WERI-Rb-1 (cell line): ENCODE measurements at regions not wholly inside any gene's neighbourhood (a gene's known extent, or its start where the extent isn't known, plus 50 kb on each side); places are given as distances from the start of the nearest gene placed in this dataset.

Experiments
- DNase-seq: peaks from one replicate; pipeline ENCODE4 v3.0.0-alpha.2; 2020
- H3K27ac ChIP-seq: fragments of 250-450 bp; sonication (Bioruptor Pico); 2 replicates; pipeline ENCODE4 v1.5.1; 2020; ENCODE audit warnings: mild to moderate bottlenecking, moderate library complexity
- H3K27me3 ChIP-seq: fragments of 250-450 bp; sonication (Bioruptor Pico); 2 replicates; pipeline ENCODE4 v1.5.1; 2021; ENCODE audit warnings: mild to moderate bottlenecking, low read depth, moderate library complexity; ENCODE audit not compliant: insufficient read depth, severe bottlenecking
- H3K36me3 ChIP-seq: fragments of 250-450 bp; sonication (Bioruptor Pico); 2 replicates; pipeline ENCODE4 v1.5.1; 2020; ENCODE audit warnings: mild to moderate bottlenecking, moderate library complexity
- H3K4me3 ChIP-seq: 2 replicates; pipeline ENCODE4 v1.5.1; 2011; ENCODE audit warnings: low read depth, mild to moderate bottlenecking, control low read depth, low read length
- H3K9me3 ChIP-seq: fragments of 250-450 bp; sonication (Bioruptor Pico); 2 replicates; pipeline ENCODE4 v1.5.1; 2021; ENCODE audit warnings: mild to moderate bottlenecking, moderate library complexity; ENCODE audit not compliant: severe bottlenecking
- TF ChIP-seq, protein P1 (sequence below): IDR thresholded peaks from 2 replicates; pipeline ENCODE4 v1.5.1; 2011; ENCODE audit warnings: low read depth, mild to moderate bottlenecking, control low read depth, inconsistent platforms, low read length

DNA sequence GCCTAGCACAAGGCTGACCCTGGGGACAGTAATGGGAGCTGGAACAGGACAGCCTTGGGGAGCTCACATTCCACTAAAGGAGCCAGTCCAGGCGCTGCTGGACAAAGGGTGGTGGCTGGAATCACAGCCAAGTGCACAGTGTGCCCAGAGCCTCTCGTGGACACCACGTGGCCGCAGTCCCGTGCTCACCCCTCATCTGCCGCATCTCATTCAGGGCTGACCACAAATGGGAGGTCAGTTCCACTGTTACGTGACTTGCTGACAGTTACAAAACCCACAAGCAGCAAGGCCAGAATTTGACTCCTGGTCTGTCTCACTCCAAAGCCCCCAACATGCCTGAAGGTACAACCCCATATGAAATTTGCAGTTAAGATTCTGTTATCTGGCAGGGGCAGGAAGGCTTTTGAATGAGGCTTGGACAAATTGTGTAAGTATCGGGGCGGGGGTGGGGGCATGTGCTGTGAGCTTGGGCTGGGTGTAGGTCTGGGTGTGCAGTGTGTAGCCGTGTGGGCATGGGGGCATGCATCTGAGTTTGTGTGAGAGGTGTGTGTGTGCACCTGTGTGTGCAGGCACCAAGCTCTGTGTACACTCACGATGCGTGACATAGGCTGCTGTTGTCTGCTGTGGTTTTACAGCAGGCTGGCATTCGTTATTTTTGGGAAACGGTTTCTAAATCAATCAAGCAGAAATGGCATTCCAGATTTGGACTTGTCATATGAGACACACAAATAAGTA is 301.7 kb downstream of the BRD1 start:
- H3K4me3 ChIP-seq: no peak overlapping the region
- H3K36me3 ChIP-seq: no peaks in the 10 kb centered on the region
- TF ChIP-seq, protein P1, sequence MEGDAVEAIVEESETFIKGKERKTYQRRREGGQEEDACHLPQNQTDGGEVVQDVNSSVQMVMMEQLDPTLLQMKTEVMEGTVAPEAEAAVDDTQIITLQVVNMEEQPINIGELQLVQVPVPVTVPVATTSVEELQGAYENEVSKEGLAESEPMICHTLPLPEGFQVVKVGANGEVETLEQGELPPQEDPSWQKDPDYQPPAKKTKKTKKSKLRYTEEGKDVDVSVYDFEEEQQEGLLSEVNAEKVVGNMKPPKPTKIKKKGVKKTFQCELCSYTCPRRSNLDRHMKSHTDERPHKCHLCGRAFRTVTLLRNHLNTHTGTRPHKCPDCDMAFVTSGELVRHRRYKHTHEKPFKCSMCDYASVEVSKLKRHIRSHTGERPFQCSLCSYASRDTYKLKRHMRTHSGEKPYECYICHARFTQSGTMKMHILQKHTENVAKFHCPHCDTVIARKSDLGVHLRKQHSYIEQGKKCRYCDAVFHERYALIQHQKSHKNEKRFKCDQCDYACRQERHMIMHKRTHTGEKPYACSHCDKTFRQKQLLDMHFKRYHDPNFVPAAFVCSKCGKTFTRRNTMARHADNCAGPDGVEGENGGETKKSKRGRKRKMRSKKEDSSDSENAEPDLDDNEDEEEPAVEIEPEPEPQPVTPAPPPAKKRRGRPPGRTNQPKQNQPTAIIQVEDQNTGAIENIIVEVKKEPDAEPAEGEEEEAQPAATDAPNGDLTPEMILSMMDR: no peak
- DNase-seq: no peak
- H3K27me3 ChIP-seq: no peaks in the 10 kb centered on the region
- H3K9me3 ChIP-seq: peaks cover 4% of the 10 kb centered on the region
- no peak overlapping the region for H3K27ac ChIP-seq

DNA sequence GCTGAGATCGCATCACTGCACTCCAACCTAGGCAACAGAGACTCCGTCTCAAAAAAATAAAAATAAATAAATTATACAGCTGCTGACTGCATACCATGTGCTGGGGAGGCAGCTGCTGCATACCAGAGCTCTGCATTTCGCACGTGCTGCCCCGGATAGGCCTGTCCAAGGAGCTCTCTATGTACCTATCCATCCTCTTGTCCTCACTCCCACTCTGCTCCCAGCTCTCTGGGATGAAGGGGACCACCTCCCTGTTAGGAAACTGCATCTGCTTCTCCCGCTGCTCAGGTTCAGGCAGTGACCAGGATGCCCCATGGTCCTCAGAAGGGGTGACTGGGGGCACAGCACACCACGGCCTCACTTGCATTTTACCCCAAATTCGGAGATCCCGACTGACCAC is 302.3 kb downstream of the BRD1 start:
- Histone ChIP-seq H3K27ac (no peak overlapping the region), H3K27me3 (no peaks in the 10 kb centered on the region), H3K9me3 (peaks cover 4% of the 10 kb centered on the region), H3K36me3 (no peaks in the 10 kb centered on the region), H3K4me3 (no peak overlapping the region)
- TF ChIP-seq, protein P1: no peak
- no peak for DNase-seq

DNA sequence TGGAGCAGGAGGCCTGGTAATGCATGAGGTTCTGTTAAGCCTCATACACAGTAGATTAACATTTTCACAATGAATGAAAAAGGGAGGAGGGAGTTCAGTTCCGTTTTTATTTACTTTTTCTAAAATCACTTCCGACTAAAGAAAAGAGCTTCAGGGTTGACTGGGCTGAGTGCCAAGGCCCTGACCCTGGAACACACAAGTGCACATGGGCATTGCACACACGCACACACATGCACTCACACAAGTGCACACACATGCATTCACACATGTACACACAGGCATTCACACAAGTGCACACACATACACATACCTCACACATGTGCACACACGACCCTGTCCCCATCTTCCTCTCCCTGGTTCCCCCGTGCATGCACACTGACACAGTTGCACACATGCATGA is 303.3 kb downstream of the BRD1 start:
- H3K9me3 ChIP-seq: peaks cover under 1% of the 10 kb centered on the region
- H3K27ac ChIP-seq: no peak overlapping the region
- DNase-seq: no peak
- no peaks in the 10 kb centered on the region for H3K36me3 ChIP-seq
- H3K27me3 ChIP-seq: no peaks in the 10 kb centered on the region
- TF ChIP-seq, protein P1: no peak
- no peak overlapping the region for H3K4me3 ChIP-seq

DNA sequence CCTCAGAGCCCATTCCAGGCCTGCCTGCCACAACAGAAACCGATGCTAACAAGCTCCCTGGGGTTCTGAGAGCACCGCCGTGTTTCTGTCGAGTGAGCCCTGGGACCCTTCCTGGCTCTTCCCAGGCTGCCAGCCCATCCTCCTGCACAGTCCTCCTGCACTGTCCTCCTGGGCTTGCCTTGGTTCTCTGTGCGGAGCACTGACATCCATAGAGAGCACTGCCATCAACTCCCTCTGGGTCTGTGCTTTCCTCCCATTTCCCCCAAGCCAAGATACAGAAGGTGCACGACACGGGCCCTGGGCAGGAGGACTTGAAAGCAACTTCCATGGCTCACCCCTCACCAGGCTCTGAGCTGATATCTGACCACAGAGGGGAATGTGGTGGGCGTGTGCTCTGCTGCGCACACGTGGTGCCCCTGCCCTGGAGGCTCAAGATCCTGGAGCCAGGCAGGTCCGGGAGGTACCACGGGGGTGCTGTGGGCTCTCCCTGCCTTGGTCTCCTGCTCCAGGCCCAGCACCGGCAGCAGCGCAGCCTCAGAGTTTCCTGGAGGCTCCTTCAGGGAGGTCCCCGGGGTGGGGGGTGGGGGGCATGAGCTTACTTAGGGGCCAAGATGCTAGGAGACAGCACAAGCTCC is 304.2 kb downstream of the BRD1 start:
- TF ChIP-seq, protein P1: no peak
- no peak for DNase-seq
- no peak overlapping the region for H3K4me3 ChIP-seq
- H3K9me3 ChIP-seq: no peaks in the 10 kb centered on the region
- H3K36me3 ChIP-seq: no peaks in the 10 kb centered on the region
- no peaks in the 10 kb centered on the region for H3K27me3 ChIP-seq
- no peak overlapping the region for H3K27ac ChIP-seq

DNA sequence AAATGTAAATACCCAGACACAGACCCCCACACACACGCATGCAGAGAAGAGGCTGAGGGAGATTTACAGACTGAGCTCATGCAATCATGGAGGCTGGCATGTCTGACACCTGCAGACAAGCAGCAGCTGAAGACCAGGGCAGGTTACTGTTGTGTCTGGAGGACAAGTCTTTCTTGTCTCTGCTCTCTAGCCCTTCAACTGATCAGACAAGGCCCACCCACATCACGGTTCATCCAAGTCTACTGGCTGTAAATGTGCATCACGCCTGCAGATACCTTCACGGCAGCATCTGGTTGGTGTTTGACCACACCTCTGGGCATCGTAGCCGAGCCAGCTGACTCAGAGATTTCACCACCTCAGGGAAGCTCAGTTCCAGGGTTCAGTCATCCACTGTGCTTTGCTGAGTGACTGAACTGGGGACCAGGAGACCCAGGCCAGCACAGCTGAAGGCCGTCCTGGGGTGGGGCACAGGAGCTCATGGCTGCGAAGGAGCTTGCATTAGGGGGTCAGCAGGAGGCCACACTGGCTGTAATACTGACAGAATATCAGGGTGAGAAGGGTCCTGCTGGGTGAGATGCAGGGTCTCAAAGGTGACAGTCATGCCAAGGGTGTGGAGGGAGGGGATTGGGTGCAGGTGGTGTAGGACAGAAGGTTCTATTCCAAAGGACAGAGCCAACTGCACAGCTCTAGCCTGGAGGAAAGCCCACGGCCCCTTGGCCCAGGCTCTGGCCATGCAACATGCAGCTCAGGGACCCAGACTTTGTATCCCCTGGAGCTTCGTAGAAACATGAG is 304.9 kb downstream of the BRD1 start:
- H3K4me3 ChIP-seq: no peak overlapping the region
- no peaks in the 10 kb centered on the region for H3K9me3 ChIP-seq
- no peak overlapping the region for H3K27ac ChIP-seq
- DNase-seq: no peak
- no peaks in the 10 kb centered on the region for H3K36me3 ChIP-seq
- TF ChIP-seq, protein P1: no peak
- H3K27me3 ChIP-seq: no peaks in the 10 kb centered on the region
